HG02884 (cell line): ENCODE measurements at regions not wholly inside any gene's neighbourhood (a gene's known extent, or its start where the extent isn't known, plus 50 kb on each side); places are given as distances from the start of the nearest gene placed in this dataset.

ENCODE experiments used
- ATAC-seq: cut with Tn5 transposase; IDR thresholded peaks from one replicate; pipeline ENCODE4 v1.9.1; 2021; ENCODE audit warnings: mild to moderate bottlenecking, moderate library complexity; ENCODE audit not compliant: unreplicated experiment

- ATAC-seq: no peak
Observed at GRCh38 chrX:79645749-79646148, 278.6 kb upstream of the ITM2A start.

- no peak for ATAC-seq
Observed at GRCh38 chrX:79631526-79631925, 264.4 kb upstream of the ITM2A start.

- ATAC-seq: peak; percentile 69
Observed at GRCh38 chrX:79630033-79631009, 263.2 kb upstream of the ITM2A start.

GRCh38 chrX:79623098-79623762, 256.1 kb upstream of the ITM2A start:
- no peak for ATAC-seq

- no peak for ATAC-seq
Observed at GRCh38 chrX:79618280-79618679, 251.1 kb upstream of the ITM2A start.

- no peak for ATAC-seq
Observed at GRCh38 chrX:79604364-79604763, 237.2 kb upstream of the ITM2A start.

- ATAC-seq: no peak
Observed at GRCh38 chrX:79601341-79602131, 234.4 kb upstream of the ITM2A start.

- no peak for ATAC-seq
Observed at GRCh38 chrX:79592259-79592658, 225.1 kb upstream of the ITM2A start.

- ATAC-seq: no peak
Observed at GRCh38 chrX:79588233-79588632, 221.1 kb upstream of the ITM2A start.

- ATAC-seq: no peak
Observed at GRCh38 chrX:79573760-79574159, 206.6 kb upstream of the ITM2A start.

GRCh38 chrX:79572566-79572965, 205.4 kb upstream of the ITM2A start:
- no peak for ATAC-seq

GRCh38 chrX:79570524-79571240, 203.5 kb upstream of the ITM2A start:
- no peak for ATAC-seq

GRCh38 chrX:79568309-79568708, 201.2 kb upstream of the ITM2A start:
- ATAC-seq: no peak

GRCh38 chrX:79564362-79564761, 197.2 kb upstream of the ITM2A start:
- no peak for ATAC-seq

GRCh38 chrX:79559290-79559689, 192.2 kb upstream of the ITM2A start:
- no peak for ATAC-seq

- ATAC-seq: no peak
Observed at GRCh38 chrX:79557212-79557611, 190.1 kb upstream of the ITM2A start.

GRCh38 chrX:79556800-79557199, 189.7 kb upstream of the ITM2A start:
- no peak for ATAC-seq

- ATAC-seq: no peak
Observed at GRCh38 chrX:79530310-79531108, 163.4 kb upstream of the ITM2A start.

- peak; percentile 57 for ATAC-seq
Observed at GRCh38 chrX:79524642-79525041, 157.5 kb upstream of the ITM2A start.

- ATAC-seq: no peak
Observed at GRCh38 chrX:79515529-79515928, 148.4 kb upstream of the ITM2A start.
